Left hindlimb (tissue), 1 donor: ENCODE measurements at regions not wholly inside any gene's neighbourhood (a gene's known extent, or its start where the extent isn't known, plus 50 kb on each side); places are given as distances from the start of the nearest gene placed in this dataset.
"Not testable (repeated sequence)": the region's sequence is repeated elsewhere in the genome, so short reads cannot be mapped to it uniquely, and the experiment has no call there.

Experiments
- DNase-seq: peaks from one replicate; pipeline ENCODE4 v3.0.0-alpha.2; 2018

DNA sequence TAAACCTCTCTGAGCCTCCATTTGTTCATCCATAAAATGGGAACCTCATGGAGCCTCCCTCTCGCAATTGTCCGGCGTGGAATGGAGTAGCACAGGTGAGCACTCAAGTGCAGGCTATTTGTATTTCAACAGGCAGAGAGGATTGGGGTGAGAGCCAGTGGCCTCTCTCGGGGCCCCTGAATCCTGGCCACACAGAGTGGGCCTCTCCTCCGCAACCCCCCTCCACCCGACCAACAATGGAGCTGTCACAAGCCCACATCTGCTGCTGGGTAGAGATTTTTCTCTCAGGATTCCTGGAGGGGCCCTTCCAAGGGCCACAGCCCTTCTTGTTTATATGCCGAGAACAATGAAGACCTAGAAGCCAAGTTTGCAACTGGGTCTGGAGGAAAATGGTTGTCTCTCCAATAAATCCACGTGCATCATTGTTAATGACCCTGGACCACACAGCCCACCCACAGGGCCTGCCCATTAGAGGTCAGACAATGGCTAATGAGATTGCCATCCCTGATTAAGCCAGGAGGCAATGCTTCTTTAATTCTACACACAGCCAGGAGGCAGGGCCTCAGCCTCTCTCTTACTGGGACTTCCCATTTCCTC lies 233.0 kb downstream of the ANKRD60 start:
- DNase-seq, result no peak

DNA sequence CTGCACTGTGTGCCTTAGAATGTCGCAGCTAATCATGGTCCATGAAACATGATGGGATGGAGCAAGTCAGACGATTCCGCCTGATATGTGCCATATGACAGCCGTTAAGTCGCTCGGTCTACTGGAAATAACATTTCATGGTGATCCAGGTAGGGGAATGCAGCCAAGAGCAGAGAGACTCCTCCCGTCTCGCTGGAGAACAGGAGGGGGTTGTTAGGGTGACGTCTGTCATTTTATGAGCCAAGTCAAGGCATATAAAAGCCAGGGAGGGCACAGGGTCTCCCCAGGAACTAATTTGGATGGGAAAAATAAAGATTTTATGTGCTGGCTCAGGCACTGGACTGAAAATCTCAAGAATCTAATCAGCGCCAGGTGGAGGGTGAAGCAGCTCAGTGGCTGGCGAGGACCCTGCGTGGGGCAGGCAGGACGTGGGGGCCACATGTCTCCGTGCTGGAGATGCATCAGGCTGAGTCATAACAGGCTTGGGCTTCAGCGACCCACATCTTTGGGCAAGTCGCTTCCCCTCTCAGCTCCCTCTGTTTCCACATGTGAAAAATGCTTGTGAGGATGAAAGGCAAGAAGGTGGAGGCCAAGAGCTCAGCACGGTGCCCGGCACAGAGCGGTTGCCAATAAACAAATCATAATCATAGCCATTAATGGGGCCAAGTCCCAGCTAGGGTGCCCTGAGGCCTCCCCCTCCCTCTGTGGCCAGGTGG lies 234.6 kb downstream of the ANKRD60 start:
- DNase-seq, result peak; percentile 62

DNA sequence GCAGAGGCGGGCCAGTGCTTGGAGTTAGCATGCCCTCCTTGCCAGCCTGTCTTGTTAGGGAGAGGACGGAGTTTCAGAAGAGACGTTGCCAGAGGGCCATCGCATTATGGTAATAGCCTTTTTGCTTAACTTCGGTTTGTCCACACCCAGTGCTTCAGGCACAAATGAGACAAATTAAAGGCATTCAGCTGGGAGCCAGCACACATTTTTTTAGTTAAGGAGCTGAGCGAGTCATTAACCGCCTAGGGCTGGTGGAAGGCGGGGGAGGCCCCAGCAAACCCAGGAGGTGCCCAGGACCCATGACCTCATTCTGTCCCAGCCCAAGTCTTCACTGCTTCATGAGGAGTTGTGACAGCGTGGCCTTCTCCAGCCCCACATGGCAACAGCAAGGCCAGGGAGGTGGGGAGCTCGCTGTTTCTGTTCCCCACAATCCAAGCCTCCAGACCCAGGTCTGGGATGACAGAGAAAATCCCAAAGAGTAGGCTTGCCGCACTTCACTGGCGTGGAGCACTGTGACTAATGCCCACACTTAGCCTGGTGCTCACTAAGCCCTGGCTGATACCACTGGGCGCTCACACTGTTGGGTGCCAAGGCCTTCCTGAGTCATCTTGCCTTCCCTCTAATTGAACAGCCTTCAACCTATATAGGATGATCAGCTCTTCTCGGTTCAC lies 237.1 kb downstream of the ANKRD60 start:
- DNase-seq, result no peak

DNA sequence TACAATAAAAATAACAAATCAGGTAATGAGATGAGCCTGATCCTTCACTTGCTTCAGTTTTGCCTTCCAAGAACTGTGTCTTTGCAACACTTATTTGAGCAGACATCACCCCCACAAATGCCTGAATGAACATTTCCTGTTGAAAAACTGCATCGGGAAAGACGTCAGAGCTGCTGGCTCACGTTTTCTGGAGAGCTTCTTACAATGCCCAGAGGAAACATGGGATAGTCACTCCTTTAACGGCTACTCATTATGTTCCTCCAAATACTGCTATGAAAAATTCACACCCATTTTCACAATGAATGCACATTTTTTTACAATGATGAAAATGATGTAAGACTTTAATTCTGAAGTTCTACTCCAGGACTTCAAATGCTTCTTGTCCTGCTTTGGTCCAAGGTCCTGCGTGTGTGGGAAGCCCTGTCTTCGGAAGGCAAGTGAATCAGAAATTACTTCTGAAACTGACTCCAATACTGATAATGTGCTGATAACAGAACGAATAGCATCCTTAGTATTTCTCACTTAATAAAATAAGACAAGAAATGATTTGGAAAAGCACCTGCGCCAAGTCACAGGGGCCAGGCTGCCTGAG lies 238.0 kb downstream of the ANKRD60 start:
- peak; percentile 52 for DNase-seq

DNA sequence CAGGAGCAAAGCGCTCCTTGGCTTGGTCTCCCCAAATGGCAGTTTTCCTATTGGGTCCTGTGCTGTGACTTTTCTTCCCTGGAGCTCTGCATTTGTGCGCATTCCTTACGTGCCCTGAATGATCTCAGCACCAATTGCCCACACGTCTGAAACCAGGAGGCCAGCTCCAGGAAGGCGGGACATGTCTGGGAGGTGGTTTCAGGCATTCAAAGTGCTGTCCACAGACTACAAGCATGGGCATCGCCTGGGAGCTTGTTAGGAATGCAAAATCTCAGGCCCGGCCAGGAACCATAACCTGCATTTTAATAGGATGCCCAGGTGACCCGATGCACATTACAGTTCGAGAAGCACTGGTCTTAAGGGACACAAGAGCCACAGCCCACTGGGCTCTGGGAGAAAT lies 239.6 kb downstream of the ANKRD60 start:
- DNase-seq, result no peak

DNA sequence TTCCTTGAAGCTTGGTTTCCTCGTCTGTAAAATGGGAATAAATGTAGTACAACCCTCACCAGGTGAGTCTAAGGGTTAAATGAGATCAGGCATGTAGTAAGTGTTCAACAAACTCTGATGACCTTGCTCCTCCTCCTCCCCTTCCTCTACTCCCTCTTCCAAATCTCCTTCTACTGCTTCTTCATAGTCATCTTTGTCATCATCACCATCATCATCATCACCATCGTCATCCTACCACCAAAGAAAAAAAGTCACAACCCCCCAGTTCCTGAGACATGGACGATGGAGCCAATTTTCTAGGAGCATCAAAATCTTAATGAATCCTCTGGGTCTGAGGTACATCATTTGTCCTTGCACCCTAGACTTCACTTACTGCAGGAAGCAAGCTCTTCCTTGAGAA lies 240.0 kb downstream of the ANKRD60 start:
- no peak for DNase-seq

DNA sequence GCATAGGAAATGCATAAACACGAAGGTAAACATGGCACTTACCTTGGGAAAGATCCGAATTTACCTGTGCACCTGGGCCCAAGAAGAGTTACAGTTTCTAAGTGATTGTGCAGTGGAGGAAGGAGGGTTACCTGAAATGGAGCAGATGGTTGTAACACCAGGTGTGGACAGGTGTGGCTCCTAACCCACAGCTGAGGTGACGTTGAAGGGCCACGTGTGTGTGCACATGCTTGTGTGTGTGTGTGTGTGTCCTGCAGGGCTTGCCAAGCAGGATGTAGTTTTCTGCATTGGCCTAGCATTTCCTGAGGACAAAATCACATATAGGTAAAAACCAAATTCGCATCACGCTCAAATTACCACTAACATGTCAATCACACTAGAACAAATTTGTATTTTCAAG lies 240.8 kb downstream of the ANKRD60 start:
- DNase-seq, result no peak

DNA sequence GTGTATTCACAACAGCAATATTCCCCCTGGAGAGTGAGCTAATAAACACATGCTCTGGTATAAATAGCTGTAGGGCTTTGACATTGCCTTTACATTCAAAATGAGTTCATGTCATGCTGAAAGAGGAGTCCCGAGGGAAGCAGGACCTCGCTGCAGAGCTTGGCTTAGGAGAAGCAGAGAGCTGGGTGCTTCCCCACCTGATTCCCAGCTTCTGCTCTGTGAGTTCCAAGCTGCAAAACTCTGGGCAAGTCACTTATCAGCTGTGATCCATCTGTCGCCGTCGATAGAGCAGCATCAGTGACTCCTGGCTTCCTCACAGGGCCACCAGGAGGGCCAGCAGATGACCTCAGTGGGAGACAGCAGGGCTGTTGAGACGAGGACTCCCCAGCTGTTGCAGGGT lies 241.8 kb downstream of the ANKRD60 start:
- DNase-seq, result no peak

DNA sequence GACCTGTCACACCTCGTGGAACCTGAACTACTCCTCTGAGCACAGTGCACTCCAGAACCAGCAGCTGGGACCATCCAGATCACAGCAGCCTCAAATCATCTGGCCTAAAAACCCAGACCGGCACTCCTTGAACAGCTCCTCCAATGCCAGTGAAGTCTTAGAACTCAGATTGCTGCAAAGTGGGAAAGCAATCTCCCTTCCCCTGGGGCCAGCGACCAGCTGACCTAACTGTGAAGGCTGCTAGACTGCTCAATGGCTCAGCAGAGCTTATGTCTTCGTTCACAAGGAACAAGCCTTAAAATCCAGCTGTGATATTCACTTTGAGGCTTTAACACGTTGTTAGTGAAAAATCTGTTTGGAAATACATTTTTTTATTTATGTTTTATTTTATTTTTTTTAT lies 243.2 kb downstream of the ANKRD60 start:
- peak; percentile 55 for DNase-seq

DNA sequence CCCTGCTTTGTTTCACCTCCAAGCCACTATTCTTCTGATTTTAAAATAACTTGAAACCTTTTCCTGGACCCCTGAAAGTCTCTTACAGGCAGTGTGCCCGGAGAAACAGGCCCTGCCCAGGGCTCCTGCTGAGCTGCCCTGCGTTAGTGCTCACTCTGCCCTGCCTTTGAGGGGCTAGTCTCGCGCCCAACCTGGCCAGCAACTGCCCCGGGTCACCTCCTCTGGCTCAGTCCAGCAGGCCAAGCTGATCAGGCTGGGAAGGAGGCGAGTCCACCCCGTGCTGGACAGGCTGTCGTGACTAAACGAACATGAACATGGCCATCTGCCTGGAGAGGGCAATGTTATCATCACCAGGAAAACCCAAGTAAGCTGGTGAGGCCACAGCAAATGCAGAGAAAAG lies 245.4 kb downstream of the ANKRD60 start:
- DNase-seq, result no peak

DNA sequence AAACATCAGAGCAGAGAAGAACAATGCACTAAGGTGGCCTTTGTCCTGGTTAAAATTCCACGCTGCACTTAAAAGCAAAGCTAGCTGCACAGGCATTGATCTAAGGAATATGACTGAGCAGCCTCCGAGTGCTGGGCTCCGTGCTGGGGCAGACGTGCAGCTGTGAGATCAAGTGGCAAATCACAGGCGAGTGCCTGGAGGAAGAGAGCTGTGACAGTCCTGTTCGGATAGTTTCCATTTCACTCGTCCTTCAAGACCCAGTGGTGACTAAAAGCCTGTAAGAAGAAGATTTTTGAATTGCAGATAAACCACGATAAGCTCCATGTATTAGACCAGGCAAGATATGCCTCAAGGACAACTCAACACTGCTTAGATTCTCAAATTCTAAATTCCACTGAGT lies 247.9 kb downstream of the ANKRD60 start:
- DNase-seq, result no peak

DNA sequence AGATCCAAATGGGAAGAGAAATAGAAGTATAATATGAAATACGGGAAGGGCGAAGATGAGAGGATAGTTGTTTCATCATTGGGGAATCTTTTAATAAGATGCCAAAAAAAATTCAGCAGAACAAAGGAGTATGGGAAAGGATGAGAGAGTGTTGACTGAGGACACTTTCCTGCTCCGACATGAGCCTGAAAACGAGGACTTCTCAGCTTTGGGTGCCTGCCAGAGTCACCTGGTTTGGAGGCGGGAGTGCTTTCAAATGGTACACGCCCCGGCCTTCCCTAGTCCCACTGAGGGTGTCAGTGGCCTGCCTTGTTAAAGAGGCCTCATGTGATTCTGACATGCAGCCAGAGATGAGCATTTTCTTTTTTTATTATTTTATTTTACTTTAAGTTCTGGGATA lies 250.9 kb downstream of the ANKRD60 start:
- DNase-seq, result no peak

DNA sequence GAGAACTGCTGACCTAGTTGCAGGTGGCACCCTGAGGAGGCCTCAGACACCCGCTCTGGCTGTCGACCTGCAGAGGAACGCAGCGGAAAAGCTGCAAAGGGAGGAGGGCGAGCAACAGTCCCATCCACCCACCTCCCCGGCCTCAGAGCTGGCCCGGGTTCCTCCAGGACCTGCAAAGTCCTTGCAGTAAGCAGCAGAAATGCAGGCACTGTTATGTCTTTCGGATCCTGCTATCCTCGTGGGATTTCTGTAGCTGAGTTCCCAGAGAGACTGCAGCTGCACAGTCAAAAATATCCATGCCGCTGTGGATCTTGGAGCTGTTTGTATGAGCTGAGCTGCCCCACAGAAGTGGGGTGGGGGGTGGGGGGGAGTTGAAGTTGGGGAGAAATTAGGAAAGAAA lies 251.3 kb downstream of the ANKRD60 start:
- DNase-seq, result no peak

DNA sequence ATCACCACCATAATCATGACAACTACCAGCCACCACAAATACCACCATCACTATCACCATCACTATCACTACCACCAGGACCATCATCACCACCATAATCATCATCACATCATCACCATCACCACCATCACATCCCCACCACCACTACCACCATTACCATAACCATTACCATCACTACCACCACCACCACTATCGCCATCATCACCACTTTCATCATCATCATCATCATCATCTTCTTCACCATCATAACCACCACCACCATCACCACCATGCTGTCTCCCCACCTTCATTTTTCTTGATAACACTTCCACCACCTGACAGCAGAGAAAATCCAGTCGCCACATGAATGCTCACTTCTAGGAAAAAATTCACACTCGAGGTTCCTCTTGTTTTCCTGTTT lies 253.6 kb downstream of the ANKRD60 start:
- DNase-seq, result no peak

DNA sequence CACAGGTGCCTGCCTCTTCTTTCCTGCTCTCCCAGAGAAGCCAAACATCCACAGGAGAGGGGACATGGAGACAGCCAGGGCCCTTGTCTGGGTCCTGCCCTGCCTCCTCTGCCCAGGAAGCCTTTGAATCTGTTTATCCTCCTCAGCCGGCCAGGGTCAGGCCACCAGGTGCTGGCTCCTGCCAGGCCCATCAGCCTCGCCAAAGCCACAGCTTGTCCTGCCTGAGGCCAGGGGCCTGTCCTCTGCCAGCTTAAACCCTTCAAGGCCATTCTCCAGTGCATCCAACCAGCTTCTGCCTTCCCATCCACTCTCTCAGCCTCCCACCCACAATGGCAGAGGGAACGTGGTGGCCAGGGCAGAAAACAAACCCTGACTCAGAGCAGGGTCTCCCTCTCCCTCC lies 254.6 kb downstream of the ANKRD60 start:
- DNase-seq, result no peak

DNA sequence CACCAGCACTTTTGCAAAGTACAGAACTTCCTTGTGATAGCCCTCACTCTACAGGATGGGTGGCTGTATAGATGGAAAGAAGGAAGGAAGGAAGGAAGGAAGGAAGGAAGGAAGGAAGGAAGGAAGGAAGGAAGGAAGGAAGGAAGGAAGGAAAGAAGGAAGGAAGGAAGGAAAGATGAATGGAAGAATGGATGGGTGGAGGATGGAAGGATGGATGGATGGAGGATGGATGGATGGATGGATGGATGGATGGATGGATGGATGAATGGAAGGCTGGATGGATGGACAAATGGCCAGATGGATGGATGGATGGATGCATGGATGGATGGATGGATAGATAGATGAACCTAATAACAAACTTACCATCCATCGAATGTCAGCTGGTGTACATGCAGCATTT lies 256.9 kb downstream of the ANKRD60 start:
- DNase-seq, result not testable (repeated sequence)

DNA sequence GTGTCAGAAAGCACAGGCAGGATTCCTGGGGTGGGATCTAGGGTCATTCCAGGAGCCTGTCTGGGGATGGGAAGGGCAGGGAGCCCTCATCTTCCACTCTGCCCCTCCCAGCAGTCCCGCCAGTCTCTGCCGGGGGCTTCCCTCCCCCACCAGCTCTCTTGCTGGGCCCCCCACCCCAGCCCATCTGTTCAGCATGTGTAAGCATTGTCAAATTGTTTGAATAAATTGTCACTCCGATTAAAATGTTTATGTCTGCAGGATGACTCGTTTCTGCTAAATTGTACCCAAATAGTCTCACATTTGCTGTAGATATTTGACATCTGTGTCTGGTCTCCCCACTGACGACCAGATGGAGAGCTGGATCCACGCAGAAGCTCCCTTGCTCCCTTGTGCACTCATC lies 257.6 kb downstream of the ANKRD60 start:
- no peak for DNase-seq

DNA sequence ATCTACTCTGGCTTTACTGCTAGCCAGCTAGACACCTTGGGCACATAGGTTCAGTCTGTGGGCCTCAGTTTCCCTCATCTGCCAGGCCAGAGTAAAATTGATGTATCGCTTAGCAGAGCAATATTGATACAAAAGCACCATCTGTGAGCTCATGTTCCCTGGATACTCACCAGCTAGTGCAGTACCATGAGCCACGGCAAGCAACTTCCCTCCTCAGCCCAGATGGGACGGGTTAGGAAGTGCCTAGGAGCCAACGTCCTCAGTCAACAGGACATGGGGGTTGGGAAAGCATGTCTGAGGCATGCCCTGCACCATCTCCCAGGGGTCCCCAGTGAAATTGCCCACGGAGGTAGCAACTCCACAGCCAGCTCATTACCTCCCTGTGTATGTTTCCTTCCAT lies 258.3 kb downstream of the ANKRD60 start:
- no peak for DNase-seq

DNA sequence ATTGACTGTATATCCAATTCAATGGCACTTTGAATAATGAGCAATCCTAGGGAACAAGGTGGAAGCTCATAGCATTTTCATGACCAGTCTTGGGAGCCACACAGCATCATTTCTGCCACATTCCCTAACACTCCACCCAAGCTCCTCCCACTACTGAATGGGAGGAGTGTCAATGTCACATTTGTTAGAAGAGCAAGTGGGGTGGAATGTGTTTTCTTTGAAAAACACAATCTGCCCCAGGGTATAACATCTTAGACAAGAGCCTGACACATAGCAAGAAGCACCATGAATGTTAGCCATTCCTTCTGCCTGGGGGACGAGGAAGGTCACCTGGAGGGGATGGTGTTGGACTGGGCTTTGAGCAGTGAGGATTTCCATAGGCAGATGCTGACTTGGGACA lies 258.3 kb upstream of the PMEPA1 start:
- no peak for DNase-seq

DNA sequence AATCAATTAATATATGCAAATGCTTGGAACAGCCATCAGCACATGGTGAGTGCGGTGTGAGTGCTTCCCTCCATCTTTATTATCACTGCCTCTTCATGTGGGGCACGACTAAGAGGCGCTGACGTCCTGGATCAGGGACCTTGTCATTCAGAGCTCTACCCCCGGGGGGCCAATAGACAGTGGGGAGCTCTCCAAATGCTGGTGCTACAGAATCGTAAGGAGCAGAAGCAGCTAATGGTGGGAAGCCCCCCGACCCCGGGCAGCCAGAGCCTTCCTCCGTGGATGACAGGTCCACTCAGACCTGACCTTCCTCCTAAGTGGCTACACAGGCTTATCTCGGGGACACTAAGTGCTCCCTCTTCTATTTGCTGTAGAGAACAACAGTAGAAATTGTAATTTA lies 257.5 kb upstream of the PMEPA1 start:
- DNase-seq, result no peak

DNA sequence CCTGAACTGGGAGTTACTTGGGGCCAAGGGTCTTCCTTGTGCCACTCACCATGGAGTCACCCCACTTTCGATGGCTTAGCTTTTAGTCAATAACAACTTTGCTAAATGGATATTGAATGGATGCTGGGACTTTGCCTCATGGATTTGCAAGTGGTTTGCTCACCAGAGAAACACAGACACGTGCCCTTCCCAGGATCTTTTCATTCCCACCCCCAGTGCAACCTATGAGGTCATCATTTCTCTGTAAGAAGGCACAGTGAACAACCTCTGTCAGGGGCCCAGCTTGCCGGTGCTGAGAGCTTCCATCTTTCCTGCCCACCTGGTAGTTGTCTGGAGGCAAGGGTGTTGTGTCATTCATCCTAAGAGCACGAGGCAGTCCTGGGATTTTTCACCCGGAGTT lies 256.8 kb upstream of the PMEPA1 start:
- no peak for DNase-seq

DNA sequence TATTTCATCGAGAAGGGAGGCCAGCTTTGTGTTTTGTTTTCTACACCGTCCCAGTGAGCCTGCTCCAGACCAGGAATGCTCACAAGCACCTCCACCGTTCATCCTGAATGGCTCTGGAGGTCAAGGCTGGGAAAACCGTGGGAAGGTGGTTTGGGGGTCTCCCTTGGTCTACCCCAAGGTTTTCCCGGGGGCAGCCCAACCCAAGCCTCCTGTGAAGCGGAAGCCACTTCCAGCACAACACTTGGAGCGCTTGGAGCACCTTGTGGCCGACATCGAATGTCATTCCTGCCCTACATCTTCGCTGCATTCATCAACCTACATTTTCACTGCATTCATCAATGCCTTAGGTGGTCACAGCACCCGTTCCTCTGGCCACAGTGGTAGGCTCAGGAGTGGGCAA lies 255.6 kb upstream of the PMEPA1 start:
- DNase-seq, result no peak

DNA sequence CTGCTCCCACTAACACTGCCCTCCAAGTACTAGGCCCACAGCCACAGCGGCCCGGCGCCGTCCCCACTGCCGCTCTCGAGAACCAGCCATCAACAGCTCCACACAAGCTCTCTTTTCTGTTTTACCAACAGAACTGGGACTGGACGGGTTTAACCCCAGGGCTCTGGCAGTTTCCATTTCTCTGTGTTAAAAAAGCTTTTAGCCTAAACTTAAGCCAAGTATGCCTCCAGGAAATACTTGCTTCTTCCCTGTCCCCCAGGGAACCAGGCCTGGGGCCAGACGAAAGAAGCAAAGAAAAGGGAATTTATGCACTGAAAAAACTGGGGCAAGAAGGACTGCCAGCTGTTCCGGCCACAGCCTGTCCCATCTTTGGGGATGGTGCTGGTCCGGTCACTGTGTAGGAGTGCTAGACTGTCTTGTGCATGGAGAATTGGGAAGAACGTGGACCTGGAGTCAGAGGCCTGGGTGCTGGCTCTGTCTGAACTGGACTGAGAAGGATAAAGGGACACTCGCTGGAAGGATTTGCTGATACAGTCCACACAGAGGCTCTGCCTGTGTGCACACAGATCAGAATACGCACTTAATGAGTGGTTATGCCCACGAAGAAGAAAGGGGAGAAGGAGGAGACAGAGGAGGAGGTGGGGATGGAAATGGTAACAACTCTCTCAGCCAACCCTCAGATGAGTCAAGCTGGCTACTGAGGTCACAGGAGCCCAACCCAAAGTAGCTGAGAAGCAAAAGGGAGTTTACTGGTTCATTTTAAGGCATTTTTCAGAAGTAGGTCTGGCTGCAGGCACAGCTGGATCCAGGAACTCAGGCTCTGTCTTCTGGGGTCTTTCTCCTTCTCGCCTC lies 254.4 kb upstream of the PMEPA1 start:
- no peak for DNase-seq
